ACC112 (cell line): ENCODE measurements at regions not wholly inside any gene's neighbourhood (a gene's known extent, or its start where the extent isn't known, plus 50 kb on each side); places are given as distances from the start of the nearest gene placed in this dataset.
A peak's percentile ranks its signal among the peaks of the same experiment; 100 is the strongest.
"Not testable (repeated sequence)": the region's sequence is repeated elsewhere in the genome, so short reads cannot be mapped to it uniquely, and the experiment has no call there.

Experiments used
- H2AFZ ChIP-seq: fragments of 200-600 bp; sonication (generic); one replicate; pipeline ENCODE4 v1.6.0; 2017; ENCODE audit warnings: antibody characterized with exemption, low read length; ENCODE audit not compliant: unreplicated experiment
- H3K27ac ChIP-seq: fragments of 200-600 bp; sonication (generic); 2 replicates; pipeline ENCODE4 v1.5.1; 2014; ENCODE audit warnings: low read depth, mild to moderate bottlenecking, antibody characterized with exemption, low read length, moderate library complexity
- H3K27me3 ChIP-seq: fragments of 200-600 bp; sonication (generic); 2 replicates; pipeline ENCODE4 v1.6.1; 2014; ENCODE audit warnings: mild to moderate bottlenecking, antibody characterized with exemption, low read length, moderate library complexity, mixed read lengths; ENCODE audit not compliant: insufficient read depth
- H3K36me3 ChIP-seq: fragments of 200-600 bp; sonication (generic); 2 replicates; pipeline ENCODE4 v1.6.1; 2016; ENCODE audit warnings: mild to moderate bottlenecking, antibody characterized with exemption, low read length, moderate library complexity, mixed read lengths; ENCODE audit not compliant: insufficient read depth
- H3K4me1 ChIP-seq: fragments of 200-600 bp; sonication (generic); one replicate; pipeline ENCODE4 v1.6.1; 2016; ENCODE audit warnings: low read length, mixed read lengths; ENCODE audit not compliant: insufficient read depth, unreplicated experiment, control insufficient read depth
- H3K4me3 ChIP-seq: fragments of 200-600 bp; sonication (generic); 2 replicates; pipeline ENCODE4 v1.5.1; 2014; ENCODE audit warnings: mild to moderate bottlenecking, low read depth, low read length
- H3K79me2 ChIP-seq: fragments of 200-600 bp; sonication (generic); one replicate; pipeline ENCODE4 v1.6.0; 2016; ENCODE audit warnings: low read length; ENCODE audit not compliant: control insufficient read depth, unreplicated experiment, insufficient read depth

DNA sequence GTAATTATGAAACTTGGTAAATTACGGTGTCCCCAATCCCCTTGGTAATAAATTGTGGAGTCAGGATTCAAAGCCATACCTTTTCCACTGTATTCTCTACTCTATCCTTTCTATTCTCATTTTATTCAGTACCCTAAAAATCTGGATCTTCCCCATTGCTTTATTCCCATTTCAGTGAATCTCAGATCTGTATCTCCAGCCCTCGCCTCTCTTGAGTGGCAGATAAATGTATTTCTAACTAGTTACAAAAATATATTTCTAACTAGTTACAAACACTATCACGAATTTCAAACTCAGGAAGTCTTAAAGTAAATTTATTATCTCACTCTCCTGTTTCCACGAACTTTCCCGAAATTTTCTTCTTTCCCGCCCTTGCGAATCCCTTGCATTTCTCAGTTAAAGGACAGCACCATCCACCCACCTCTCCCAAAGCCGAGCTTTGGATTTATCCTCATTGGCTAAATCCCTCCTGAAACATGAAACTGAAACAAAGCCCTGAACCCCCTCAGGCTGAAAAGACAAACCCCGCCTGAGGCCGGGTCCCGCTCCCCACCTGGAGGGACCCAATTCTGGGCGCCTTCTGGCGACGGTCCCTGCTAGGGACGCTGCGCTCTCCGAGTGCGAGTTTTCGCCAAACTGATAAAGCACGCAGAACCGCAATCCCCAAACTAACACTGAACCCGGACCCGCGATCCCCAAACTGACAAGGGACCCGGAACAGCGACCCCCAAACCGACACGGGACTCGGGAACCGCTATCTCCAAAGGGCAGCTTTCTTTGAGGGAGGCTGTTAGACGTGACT, 164.3 kb upstream of the PABPC3 start:
- no peaks in the 10 kb centered on the region for H3K79me2 ChIP-seq

DNA sequence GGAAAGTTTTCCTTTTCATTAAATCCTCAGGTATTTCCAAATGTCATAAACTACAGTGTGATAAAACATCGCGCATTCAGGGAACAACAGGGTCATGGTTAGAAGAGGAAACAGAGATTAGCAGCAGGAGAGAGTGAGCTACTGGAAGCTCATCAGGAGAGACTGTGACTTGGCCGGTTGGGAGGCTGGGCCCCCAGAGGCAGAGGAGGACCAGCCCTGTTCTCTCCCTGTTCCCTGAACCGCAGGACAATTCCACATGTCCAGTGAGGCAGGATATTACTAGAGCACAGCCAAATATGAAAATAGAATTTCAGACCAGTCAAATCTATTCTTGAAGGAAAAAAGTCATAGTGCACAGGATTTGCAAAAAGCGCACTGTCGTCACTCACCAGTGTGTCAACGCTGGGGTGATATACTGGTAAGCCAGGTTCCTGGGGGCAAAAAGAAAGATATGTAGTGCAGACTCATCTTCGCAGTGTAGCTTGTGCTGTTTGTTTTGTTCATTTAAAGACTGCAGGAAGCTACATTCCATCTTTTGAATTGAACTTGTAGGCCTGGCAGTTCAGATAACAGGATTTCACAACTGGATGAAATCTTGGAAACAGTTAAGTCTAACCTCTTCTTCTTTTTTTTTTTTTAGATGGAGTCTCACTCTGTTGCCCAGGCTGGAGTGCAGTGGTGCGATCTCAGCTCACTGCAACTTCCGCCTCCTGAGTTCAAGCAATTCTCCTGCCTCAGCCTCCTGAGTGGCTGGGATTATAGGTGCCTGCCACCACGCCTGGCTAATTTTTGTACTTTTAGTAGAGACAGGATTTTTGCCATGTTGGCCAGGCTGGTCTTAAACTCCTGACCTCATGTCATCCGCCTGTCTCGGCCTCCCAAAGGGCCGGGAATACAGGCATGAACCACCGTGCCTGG, 162.6 kb upstream of the PABPC3 start:
- peaks cover 46% of the 10 kb centered on the region for H3K27me3 ChIP-seq
- H3K4me3 ChIP-seq, H3K27ac ChIP-seq, H3K4me1 ChIP-seq, H3K36me3 ChIP-seq, H3K79me2 ChIP-seq, H2AFZ ChIP-seq: not testable (repeated sequence)

More for the DNA sequence above, 164.3 kb upstream of the PABPC3 start:
- no peaks in the 10 kb centered on the region for H3K4me1 ChIP-seq
- no peaks in the 10 kb centered on the region for H3K36me3 ChIP-seq
- H3K27ac ChIP-seq = no peak overlapping the region
- peak overlapping the region; percentile 67 for H3K4me3 ChIP-seq
- peaks cover 46% of the 10 kb centered on the region for H3K27me3 ChIP-seq
- H2AFZ ChIP-seq = no peak overlapping the region

DNA sequence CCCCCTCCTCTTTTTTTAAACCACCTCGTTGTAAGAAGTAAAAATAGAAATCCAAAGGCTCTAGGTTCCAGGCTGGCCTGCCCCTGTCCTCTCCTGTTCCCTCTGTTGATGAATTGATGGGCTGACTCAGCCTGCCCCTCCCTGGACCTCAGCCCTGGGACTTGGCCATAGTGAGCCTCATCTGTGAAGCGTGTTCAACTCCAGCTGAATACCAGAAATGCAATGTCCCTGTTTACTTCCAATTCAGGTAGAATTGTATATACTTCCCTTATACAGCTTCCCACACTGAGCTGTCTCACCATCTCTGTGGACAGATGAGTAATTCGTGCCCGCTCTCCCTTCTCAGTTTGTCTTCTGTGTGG, 161.9 kb upstream of the PABPC3 start:
- H2AFZ ChIP-seq, H3K4me1 ChIP-seq, H3K79me2 ChIP-seq, H3K4me3 ChIP-seq, H3K27ac ChIP-seq, H3K36me3 ChIP-seq: not testable (repeated sequence)
- peaks cover 41% of the 10 kb centered on the region for H3K27me3 ChIP-seq

DNA sequence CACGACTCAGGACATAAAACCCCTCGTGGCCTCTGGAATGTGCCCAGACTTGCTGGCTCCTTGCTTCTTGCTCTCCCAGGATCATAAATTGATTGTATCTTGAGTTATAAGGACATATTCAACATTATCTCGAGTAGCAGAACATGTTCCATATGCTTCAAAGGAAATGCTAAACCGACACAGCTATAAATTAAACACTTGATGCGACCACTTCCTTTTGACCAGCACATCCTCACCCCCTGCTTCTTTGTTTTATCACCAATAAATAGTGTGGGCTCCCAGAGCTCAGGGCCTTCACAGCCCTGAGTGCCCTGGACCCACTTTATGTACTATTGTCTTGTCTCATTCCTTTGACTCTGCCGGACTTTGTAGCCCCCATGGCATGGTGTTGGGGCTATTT, 157.0 kb upstream of the PABPC3 start:
- no peaks in the 10 kb centered on the region for H3K79me2 ChIP-seq
- no peak overlapping the region for H3K4me3 ChIP-seq

DNA sequence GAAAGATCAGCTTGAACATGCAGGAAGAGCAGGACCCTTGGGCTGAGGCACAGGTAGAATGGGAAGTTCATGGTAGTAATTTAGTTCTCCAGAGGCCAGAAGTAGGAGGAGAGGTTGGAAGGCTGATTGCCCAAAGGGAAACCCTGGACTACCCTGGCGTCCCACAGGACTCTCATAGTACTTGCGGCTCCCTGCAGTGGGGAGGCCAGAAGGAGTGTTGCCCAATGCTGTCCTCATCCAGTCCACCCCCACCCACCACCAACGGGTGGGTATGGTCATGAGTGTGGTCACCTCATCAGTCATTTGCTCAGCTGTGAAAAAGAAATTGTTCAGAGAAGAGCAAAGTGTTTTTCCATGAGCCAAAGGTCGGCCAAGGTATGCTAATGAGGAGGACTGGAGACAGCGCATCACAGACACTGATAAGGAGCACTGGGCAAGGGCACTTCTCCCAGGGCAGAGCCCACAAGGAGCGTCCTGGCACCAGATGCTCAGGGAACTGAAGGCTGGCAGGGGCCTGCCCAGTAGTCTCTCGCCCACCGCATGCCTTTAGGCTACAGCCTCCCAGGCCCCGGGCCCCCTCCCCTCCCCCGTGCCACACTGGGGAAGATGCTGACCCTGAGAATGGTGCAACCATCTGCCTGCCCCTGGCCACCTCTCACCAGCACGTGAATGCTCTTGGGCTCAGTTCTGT, 154.8 kb upstream of the PABPC3 start:
- H2AFZ ChIP-seq = not testable (repeated sequence)

More for the DNA sequence above, 157.0 kb upstream of the PABPC3 start:
- Histone ChIP-seq H3K4me1 (no peaks in the 10 kb centered on the region), H2AFZ (no peak overlapping the region), H3K27ac (no peak overlapping the region), H3K27me3 (no peaks in the 10 kb centered on the region; the same call in 1 of the 2 replicates), H3K36me3 (no peaks in the 10 kb centered on the region)

DNA sequence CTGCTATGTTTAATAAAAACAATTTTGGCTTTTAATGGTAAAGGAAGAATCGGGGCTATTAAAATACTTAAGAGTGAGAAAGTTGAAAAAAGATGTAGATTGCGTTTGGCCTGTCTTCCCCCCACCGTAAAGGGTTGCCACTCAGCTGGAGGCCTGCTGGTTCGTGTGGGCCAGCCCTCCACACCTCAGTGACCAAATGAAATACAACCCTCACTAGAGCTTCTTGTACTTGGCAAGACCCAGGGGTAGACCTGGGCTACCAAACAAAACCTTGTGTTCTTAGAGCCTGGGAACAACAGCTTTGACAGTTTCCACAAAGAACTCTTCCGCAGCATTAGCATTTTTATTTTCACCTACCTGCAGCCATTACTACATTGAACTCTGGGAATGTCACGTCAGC, 152.8 kb upstream of the PABPC3 start:
- Histone ChIP-seq H3K79me2 (no peaks in the 10 kb centered on the region), H3K4me1 (no peaks in the 10 kb centered on the region), H3K27me3 (no peaks in the 10 kb centered on the region), H2AFZ (no peak overlapping the region), H3K36me3 (no peaks in the 10 kb centered on the region), H3K27ac (no peak overlapping the region), H3K4me3 (no peak overlapping the region)

More for the DNA sequence above, 154.8 kb upstream of the PABPC3 start:
- not testable (repeated sequence) for H3K4me3 ChIP-seq, H3K27me3 ChIP-seq, H3K36me3 ChIP-seq, H3K4me1 ChIP-seq, H3K79me2 ChIP-seq, H3K27ac ChIP-seq

DNA sequence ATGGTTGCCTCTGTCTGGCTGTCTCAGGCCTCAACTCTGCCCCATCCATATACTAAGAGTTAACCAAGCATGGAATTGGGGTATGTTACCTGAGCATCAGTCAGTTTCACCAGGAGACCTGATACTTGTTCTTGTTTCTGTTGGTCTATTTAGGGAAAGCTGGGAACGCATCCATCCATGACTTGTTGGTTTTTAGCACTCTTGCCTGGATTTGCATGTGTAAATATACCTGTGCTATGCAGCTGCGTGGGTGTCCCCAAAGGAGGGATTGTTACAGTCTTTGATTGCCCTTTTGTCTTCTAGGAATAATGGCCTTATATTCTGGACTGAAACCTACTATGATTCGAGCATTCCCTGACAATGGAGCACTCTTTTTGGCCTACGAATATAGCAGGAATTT, 151.9 kb upstream of the PABPC3 start:
- H3K4me1 ChIP-seq, H3K36me3 ChIP-seq, H3K27ac ChIP-seq, H2AFZ ChIP-seq, H3K27me3 ChIP-seq, H3K79me2 ChIP-seq, H3K4me3 ChIP-seq: not testable (repeated sequence)

DNA sequence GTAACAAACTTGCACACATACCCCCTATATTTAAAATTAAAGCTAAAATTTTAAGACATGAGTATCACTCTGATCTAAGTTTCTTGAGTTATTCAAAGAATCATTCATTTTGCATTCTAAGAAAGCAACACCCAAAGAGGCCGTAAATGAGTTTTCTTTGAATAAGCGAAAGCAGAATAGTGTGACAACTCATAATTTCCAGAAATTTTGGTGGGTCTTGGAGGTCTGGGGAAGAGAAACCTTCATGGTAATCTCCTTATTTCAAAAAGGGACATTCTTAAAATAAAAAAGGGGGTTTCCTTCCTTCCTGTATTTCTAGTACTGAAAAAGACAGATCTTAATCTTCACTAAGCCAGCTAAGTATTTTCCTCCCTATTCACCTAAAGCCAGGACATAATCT, 147.0 kb upstream of the PABPC3 start:
- H3K36me3 ChIP-seq, H3K27me3 ChIP-seq, H3K4me1 ChIP-seq, H3K79me2 ChIP-seq, H3K4me3 ChIP-seq, H2AFZ ChIP-seq, H3K27ac ChIP-seq: not testable (repeated sequence)

DNA sequence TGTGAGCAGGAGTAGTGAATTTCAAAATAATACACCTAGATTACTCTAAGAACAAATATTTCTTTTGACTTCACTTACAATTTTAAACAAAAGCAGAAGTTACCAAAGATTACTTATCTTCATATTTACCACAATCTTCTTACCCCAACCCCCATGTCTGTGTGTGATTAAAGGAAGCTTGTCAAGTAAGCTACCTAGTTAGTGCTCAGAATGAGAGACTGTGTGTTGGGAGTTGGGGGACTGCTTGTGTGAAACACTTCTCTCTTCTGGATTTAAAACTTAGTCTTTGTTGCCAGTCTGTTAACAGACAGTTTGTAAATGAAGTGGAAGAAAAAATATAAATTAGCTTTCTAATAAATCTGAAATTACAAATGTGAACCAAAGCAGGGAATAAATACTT, 145.3 kb upstream of the PABPC3 start:
- not testable (repeated sequence) for H3K4me1 ChIP-seq, H3K36me3 ChIP-seq, H3K27ac ChIP-seq

DNA sequence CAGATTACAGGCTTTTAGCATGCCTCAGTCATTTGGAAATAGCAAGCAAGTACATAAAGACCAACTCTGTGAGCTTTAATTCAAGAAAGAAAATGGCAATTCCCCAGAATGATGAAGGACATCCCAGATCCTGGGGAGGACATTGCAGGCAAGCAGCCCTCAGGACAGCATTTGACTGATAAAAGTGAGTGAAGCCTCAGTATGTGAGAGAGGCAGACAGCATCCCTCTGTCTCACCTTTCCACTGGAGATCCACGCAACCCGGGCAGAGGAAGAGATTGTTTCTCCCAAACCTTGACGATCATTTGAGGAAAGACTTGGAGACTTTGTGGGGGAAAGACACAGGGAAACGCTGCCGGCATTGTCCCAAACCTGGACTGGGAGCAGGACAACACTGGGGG, 128.0 kb upstream of the PABPC3 start:
- peak overlapping the region; percentile 75 for H3K4me3 ChIP-seq
- H3K27ac ChIP-seq, H3K36me3 ChIP-seq: not testable (repeated sequence)

More for the DNA sequence above, 145.3 kb upstream of the PABPC3 start:
- not testable (repeated sequence) for H2AFZ ChIP-seq, H3K79me2 ChIP-seq, H3K4me3 ChIP-seq, H3K27me3 ChIP-seq

More for the DNA sequence above, 128.0 kb upstream of the PABPC3 start:
- H3K79me2 ChIP-seq, H3K27me3 ChIP-seq, H3K4me1 ChIP-seq: not testable (repeated sequence)
- H2AFZ ChIP-seq = peak overlapping the region; percentile 60
